NCI-H1436 treated with DMSO at 0.1 percent for 48 hours (cell line): ENCODE measurements at regions not wholly inside any gene's neighbourhood (a gene's known extent, or its start where the extent isn't known, plus 50 kb on each side); places are given as distances from the start of the nearest gene placed in this dataset.

Experiments
- DNase-seq: peaks from one replicate; lab custom pipeline; 2025; lab: John Stamatoyannopoulos, UW

DNA sequence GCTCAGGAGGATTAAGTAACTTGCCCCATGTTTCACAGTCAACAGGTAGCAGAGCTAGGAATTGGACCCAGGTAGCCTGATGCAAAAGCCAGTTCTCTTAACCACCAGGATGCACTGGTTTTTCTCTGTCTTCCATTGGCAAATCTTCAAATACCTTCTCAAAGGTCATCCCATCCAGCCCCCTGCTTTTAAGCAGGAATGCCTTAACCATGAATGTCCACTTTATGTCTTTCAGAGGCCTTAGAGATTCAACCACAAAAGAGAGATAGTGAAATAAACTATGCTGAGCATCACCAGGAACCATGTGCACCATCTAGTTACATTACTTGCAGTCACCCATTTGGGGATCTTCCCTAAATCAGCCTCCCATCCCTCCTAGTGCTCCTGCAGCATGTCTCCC is 94.3 kb downstream of the C17orf67 start:
- DNase-seq, result no peak

DNA sequence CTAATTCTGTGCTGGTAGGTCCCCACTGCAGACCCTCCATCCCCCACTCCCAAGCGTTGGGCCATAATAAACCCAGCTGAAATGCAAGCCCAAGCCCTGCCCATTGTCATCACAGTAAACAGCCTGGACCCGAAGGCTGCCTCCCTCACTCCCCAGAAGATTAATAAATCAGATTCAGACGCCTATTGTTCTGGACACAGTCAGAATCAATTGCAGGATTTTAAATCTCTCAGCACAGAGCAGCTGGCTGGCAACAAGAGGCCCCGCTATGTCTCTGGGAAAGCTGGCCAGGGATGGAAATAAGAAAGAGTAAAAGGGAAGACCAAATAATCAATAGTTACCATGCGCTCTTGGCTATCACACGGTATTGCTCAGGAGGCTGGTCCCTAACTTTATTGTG is 93.9 kb downstream of the C17orf67 start:
- no peak for DNase-seq

DNA sequence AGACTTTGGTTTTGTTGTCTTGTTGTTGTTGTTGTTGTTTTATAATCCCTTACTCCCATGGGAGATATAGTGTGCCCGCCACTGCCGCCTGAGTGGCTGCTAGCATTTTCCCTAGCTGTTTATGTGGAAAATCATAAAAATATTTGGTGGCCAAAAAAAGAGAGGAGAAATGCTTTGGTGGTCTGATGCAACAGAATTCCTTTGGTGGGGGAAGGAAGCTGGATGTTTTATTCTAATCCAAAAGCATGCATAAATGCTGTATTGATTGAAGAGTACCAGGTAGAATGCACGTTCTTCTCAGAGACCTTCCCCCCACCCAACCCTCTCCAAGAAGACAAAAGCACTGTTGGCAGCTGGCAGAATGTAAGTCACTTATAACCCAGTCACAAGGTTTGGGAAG is 93.2 kb downstream of the C17orf67 start:
- DNase-seq, result no peak
